Uterus (tissue), 3 donors: ENCODE measurements at regions not wholly inside any gene's neighbourhood (a gene's known extent, or its start where the extent isn't known, plus 50 kb on each side); places are given as distances from the start of the nearest gene placed in this dataset.

Experiments
- DNase-seq, 2 donors: peaks; one replicate each; pipeline ENCODE4 v3.0.0-alpha.2; 2019 to 2020
- H3K27ac ChIP-seq, 2 donors: fragments of 200-600 bp; sonication (generic); 1 replicate in 1 of 2; 2 replicates in 1 of 2; pipeline ENCODE4 v1.5.1; 2016 to 2018
- H3K27me3 ChIP-seq, 2 donors: fragments of 200-600 bp; sonication (generic); one replicate each; pipeline ENCODE4 v1.5.1; 2018 to 2019; ENCODE audit warnings: control low read depth in 1 of 2
- H3K36me3 ChIP-seq, 2 donors: fragments of 200-600 bp; sonication (generic); one replicate each; pipeline ENCODE4 v1.5.1; 2019; ENCODE audit warnings: control low read depth in 1 of 2
- H3K4me1 ChIP-seq, 2 donors: fragments of 200-600 bp; sonication (generic); one replicate each; pipeline ENCODE4 v1.5.1; 2018 to 2019; ENCODE audit warnings: control low read depth in 1 of 2
- H3K4me3 ChIP-seq, 2 donors: fragments of 200-600 bp; sonication (generic); 1 replicate in 1 of 2; 2 replicates in 1 of 2; pipeline ENCODE4 v1.5.1; 2018 to 2019; ENCODE audit warnings: mild to moderate bottlenecking in 1 of 2
- H3K9me3 ChIP-seq, 2 donors: fragments of 200-600 bp; sonication (generic); one replicate each; pipeline ENCODE4 v1.5.1; 2019; ENCODE audit warnings: control low read depth in 1 of 2
- POLR2A ChIP-seq, 2 donors: fragments of 450-650 bp; IDR thresholded peaks; one replicate each; pipeline ENCODE4 v1.6.1; 2016; ENCODE audit warnings: antibody characterized with exemption in 2 of 2, mild to moderate bottlenecking in 1 of 2, moderate library complexity in 1 of 2
- intact Hi-C: fragments of 100-400 bp; cut with DNase I; formaldehyde crosslinking; loops from one replicate; pipeline ENCODE4 v1.15.1; 2023; ENCODE audit warnings: low total_unique reads
- TF ChIP-seq, protein P1 (sequence below), 4 experiments: fragments of 200-600 bp in 2 of 4; fragments of 450-650 bp in 2 of 4; sonication (generic) in 2 of 4; IDR thresholded peaks; one replicate each; pipeline ENCODE4 v1.5.1; 2016 to 2019; ENCODE audit warnings: antibody characterized with exemption in 4 of 4, mild to moderate bottlenecking in 2 of 4, moderate library complexity in 1 of 4
- donor health status: DM: yes; HTN: yes; CAD: no.

DNA sequence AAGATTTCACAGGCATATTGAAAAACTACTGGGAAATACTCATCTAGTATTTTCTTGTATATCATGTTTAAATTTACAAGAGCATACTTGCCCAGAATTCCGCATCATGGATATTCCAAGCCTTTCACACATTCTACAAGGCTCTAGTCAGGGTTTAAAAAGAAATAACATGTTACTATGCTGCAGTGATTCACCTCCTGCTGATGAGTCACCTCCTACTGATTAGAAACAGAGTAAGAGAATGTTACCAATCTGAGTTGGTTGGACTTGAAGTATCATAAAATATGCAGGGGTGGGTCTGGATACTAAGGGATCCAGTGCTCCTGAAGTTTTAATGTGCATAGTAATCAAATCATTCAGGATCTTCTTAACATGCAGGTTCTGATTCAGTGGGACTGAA lies 192.0 kb upstream of the ANK2 start:
- no peak overlapping the region for H3K4me3 ChIP-seq
- DNase-seq = peak in 1 of 2 donors; percentile 67
- no peaks in the 10 kb centered on the region for H3K4me1 ChIP-seq
- H3K9me3 ChIP-seq = no peaks in the 10 kb centered on the region
- H3K27me3 ChIP-seq = no peaks in the 10 kb centered on the region
- peak overlapping the region; percentile 73 to 81 for H3K27ac ChIP-seq
- no peaks in the 10 kb centered on the region for H3K36me3 ChIP-seq
- TF ChIP-seq, protein P1, sequence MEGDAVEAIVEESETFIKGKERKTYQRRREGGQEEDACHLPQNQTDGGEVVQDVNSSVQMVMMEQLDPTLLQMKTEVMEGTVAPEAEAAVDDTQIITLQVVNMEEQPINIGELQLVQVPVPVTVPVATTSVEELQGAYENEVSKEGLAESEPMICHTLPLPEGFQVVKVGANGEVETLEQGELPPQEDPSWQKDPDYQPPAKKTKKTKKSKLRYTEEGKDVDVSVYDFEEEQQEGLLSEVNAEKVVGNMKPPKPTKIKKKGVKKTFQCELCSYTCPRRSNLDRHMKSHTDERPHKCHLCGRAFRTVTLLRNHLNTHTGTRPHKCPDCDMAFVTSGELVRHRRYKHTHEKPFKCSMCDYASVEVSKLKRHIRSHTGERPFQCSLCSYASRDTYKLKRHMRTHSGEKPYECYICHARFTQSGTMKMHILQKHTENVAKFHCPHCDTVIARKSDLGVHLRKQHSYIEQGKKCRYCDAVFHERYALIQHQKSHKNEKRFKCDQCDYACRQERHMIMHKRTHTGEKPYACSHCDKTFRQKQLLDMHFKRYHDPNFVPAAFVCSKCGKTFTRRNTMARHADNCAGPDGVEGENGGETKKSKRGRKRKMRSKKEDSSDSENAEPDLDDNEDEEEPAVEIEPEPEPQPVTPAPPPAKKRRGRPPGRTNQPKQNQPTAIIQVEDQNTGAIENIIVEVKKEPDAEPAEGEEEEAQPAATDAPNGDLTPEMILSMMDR (IDR thresholded peaks at IDR 0.05) = no peak
- TF ChIP-seq POLR2A (IDR thresholded peaks at IDR 0.05) = no peak
- intact Hi-C loops = no loop called here

DNA sequence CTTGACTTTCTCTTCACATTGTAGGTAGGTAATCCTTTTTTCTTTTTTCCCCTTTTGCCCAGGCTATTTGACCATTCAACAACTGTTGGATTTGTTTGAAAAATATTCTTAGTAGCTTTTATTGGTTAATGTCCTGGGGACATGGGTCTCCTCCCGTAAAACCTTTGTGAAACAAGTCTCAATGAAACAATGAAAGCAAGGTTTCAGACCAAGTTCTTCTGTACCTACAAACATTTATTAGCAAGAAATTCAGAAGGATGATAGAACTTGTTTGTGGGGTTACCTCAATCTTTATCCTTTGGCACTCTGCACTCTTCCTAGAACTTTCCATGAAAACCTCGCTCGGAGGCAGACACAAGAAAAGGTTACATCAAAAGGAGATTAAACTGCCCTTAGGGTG lies 190.7 kb upstream of the ANK2 start:
- H3K27me3 ChIP-seq = no peaks in the 10 kb centered on the region
- H3K4me1 ChIP-seq = no peaks in the 10 kb centered on the region
- intact Hi-C loops = no loop called here
- no peak for DNase-seq
- H3K9me3 ChIP-seq = no peaks in the 10 kb centered on the region
- peak overlapping the region; percentile 70 to 81 for H3K27ac ChIP-seq
- TF ChIP-seq, protein P1 (IDR thresholded peaks at IDR 0.05) = no peak
- TF ChIP-seq POLR2A (IDR thresholded peaks at IDR 0.05) = no peak
- H3K4me3 ChIP-seq = no peak overlapping the region
- no peaks in the 10 kb centered on the region for H3K36me3 ChIP-seq

DNA sequence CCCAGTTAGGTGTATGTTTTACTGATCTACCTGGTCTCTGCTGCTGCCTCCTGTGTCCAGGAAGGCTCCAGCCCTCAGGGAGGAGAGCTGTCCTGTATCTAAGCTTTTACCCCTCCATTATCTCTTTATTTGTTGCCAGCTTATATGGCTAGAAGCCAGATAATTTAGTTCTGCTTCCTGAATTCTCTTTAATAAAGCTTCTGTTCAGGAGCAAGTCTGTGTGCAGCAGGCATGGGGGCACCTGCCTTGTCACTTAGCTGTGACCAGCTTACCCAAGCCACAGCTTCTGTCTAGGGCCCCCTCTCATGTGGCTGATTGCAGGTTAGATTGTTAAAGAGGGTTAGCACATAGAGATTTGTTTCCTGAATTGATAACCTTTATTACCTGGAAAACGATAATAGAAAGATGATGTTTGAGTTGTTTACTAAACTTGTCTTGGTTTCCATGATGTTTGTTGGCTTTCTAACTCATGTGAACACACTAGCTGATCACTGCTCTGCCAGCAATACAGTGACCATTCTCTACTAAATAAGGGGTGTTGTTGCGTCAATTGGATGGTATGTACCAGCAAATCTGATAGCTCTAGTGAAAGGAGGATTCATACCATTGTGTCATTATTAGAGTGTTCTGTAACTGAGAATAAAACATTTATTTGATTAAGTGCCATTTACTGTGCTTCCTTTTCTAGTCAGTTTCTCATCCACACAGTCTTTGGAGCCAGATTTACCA lies 189.8 kb upstream of the ANK2 start:
- H3K27me3 ChIP-seq = no peaks in the 10 kb centered on the region
- no peak for TF ChIP-seq POLR2A (IDR thresholded peaks at IDR 0.05)
- TF ChIP-seq, protein P1 (IDR thresholded peaks at IDR 0.05) = no peak
- no peak for DNase-seq
- H3K27ac ChIP-seq = peak overlapping the region; percentile 70 to 81
- no peaks in the 10 kb centered on the region for H3K4me1 ChIP-seq
- H3K36me3 ChIP-seq = no peaks in the 10 kb centered on the region
- H3K9me3 ChIP-seq = no peaks in the 10 kb centered on the region
- intact Hi-C loops = no loop called here
- no peak overlapping the region for H3K4me3 ChIP-seq

DNA sequence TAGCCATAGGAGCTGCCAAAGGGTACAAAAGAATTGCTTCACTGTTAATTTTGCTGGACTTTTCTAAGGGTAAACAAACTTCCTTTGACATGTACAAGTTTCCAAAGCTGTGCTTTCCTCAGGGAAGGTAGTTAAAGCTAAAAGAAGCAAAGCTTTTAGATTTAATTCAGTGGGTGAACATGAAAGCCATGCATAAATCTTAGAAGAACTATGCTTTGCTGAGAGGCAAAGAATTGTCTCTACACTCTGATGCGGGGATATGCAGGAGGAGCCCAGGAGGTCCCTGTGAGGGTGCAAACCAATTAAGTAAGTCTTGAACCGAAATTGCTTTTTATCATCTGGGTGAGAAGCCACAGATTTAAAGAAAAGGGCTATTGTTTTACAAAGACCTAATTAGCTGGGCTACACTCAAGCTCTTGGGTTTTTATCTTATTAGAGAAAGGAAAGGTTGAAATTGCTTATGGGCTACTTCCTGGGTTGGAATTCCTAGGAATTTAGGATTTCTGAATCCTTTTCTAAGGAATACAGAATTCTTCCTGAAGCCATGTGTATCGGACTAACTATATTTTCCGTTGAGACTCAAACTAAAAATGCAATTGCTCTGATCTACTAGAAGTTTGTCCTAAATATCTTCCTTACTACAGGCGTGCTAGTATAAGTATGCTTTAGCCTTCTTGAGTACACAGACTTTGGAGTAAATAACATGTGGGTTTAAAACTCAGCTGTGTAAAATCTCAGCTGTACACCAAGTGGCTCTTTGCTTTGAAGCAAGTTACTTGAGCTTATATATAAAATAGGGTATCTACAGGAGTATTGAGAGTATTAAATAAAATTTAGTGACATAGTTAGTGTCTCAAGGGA lies 188.4 kb upstream of the ANK2 start:
- Histone ChIP-seq H3K9me3 (no peaks in the 10 kb centered on the region), H3K27ac (peak overlapping the region; percentile 70 to 81), H3K4me3 (no peak overlapping the region), H3K36me3 (no peaks in the 10 kb centered on the region), H3K4me1 (no peaks in the 10 kb centered on the region), H3K27me3 (no peaks in the 10 kb centered on the region)
- intact Hi-C loops = no loop called here
- TF ChIP-seq, protein P1 (IDR thresholded peaks at IDR 0.05) = no peak
- no peak for DNase-seq
